ENCODE measurements at regions not wholly inside any gene's neighbourhood (a gene's known extent, or its start where the extent isn't known, plus 50 kb on each side); places are given as distances from the start of the nearest gene placed in this dataset.

- TF ChIP-seq POLR2AphosphoS5 (IDR thresholded peaks at IDR 0.05) (no peak), CTCF (IDR thresholded peaks at IDR 0.05) (no peak)
Observed at GRCh38 chr2:16248571-16249105, 308.3 kb downstream of the MYCN start.

Measured in gastroesophageal sphincter (tissue), 3 donors.